Karpas-422 (cell line): ENCODE measurements at regions not wholly inside any gene's neighbourhood (a gene's known extent, or its start where the extent isn't known, plus 50 kb on each side); places are given as distances from the start of the nearest gene placed in this dataset.

Experiments
- DNase-seq: peaks from one replicate; pipeline ENCODE4 v3.0.0-alpha.2; 2015
- H2AFZ ChIP-seq: fragments of 200-600 bp; sonication (generic); 2 replicates; pipeline ENCODE4 v1.6.1; 2014; ENCODE audit warnings: antibody characterized with exemption, low read length, mixed read lengths
- H3K27ac ChIP-seq: fragments of 200-600 bp; sonication (generic); 2 replicates; pipeline ENCODE4 v1.5.1; 2014; ENCODE audit warnings: mild to moderate bottlenecking, low read length, moderate library complexity
- H3K27me3 ChIP-seq: fragments of 200-600 bp; sonication (generic); 2 replicates; pipeline ENCODE4 v1.6.1; 2014; ENCODE audit warnings: low read length, mixed read lengths
- H3K36me3 ChIP-seq: fragments of 200-600 bp; sonication (generic); 2 replicates; pipeline ENCODE4 v1.6.1; 2014; ENCODE audit warnings: low read length, mixed read lengths; ENCODE audit not compliant: insufficient read depth
- H3K4me1 ChIP-seq: fragments of 200-600 bp; sonication (generic); 2 replicates; pipeline ENCODE4 v1.6.1; 2014; ENCODE audit warnings: mild to moderate bottlenecking, low read length, mixed read lengths
- H3K4me2 ChIP-seq: fragments of 200-600 bp; sonication (generic); 2 replicates; pipeline ENCODE4 v1.6.1; 2014; ENCODE audit warnings: low read length, low read depth, mild to moderate bottlenecking; ENCODE audit not compliant: poor library complexity, severe bottlenecking
- H3K4me3 ChIP-seq: fragments of 200-600 bp; sonication (generic); 2 replicates; pipeline ENCODE4 v1.5.1; 2014; ENCODE audit warnings: mild to moderate bottlenecking, antibody characterized with exemption, low read length, mixed read lengths
- H3K79me2 ChIP-seq: fragments of 200-600 bp; sonication (generic); 2 replicates; pipeline ENCODE4 v1.6.1; 2014; ENCODE audit warnings: mild to moderate bottlenecking, low read length, mixed read lengths
- H3K9ac ChIP-seq: fragments of 200-600 bp; sonication (generic); 2 replicates; pipeline ENCODE4 v1.6.0; 2014; ENCODE audit warnings: low read length
- H3K9me2 ChIP-seq: fragments of 200-600 bp; sonication (generic), shearing (Covaris generic); replicated peaks from 2 replicates; pipeline ENCODE4 v1.6.0; 2014; ENCODE audit warnings: mild to moderate bottlenecking, low read length, moderate library complexity; ENCODE audit not compliant: insufficient read depth
- H3K9me3 ChIP-seq: fragments of 300-700, 200-600 bp; sonication (generic); 2 replicates; pipeline ENCODE4 v1.6.1; 2014; ENCODE audit warnings: low read length, mixed read lengths
- H4K20me1 ChIP-seq: fragments of 200-600 bp; sonication (generic); 2 replicates; pipeline ENCODE4 v1.6.1; 2014; ENCODE audit warnings: mild to moderate bottlenecking, antibody characterized with exemption, low read length, low read depth; ENCODE audit not compliant: insufficient read depth

- no peaks in the 10 kb centered on the region for H3K79me2 ChIP-seq
- H3K27me3 ChIP-seq: no peaks in the 10 kb centered on the region
- no peak overlapping the region for H3K27ac ChIP-seq
- H3K4me3 ChIP-seq: no peak overlapping the region
- DNase-seq: no peak
- H3K9me3 ChIP-seq: no peaks in the 10 kb centered on the region
- no peaks in the 10 kb centered on the region for H3K36me3 ChIP-seq
- no peak overlapping the region for H3K9ac ChIP-seq
- no peaks in the 10 kb centered on the region for H4K20me1 ChIP-seq
- H2AFZ ChIP-seq: no peak overlapping the region
- H3K4me2 ChIP-seq: no peak overlapping the region
- H3K4me1 ChIP-seq: no peaks in the 10 kb centered on the region
- H3K9me2 ChIP-seq: no peaks in the 10 kb centered on the region
Observed at GRCh38 chr17:36673637-36674277, 72.4 kb downstream of the MRM1 start.

DNA sequence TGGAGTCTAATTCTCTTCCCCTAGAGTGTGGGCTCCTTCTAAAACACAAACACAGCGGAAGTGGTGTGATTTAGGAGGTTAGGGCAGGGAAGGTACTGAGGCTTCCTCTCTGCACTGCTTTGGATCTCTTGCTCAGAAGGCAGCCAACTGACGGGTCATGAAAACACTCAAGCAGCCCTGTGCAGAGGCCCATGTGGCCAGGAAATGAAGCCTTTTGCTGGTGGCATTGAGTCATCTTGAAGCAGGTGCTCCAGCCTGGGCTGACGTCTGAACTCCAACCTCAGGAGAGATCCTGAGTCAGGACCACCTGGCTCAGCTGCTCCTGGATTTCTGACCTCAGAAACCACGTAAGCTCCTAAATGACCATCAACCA is 72.9 kb downstream of the MRM1 start:
- Histone ChIP-seq H3K9ac (no peak overlapping the region), H3K4me3 (no peak overlapping the region), H3K36me3 (no peaks in the 10 kb centered on the region), H3K27me3 (no peaks in the 10 kb centered on the region), H3K79me2 (no peaks in the 10 kb centered on the region), H3K9me3 (no peaks in the 10 kb centered on the region), H3K4me2 (no peak overlapping the region), H3K27ac (no peak overlapping the region), H3K9me2 (no peaks in the 10 kb centered on the region), H2AFZ (no peak overlapping the region), H3K4me1 (no peaks in the 10 kb centered on the region), H4K20me1 (no peaks in the 10 kb centered on the region)
- DNase-seq: no peak

- no peaks in the 10 kb centered on the region for H3K9me3 ChIP-seq
- no peak overlapping the region for H3K27ac ChIP-seq
- no peaks in the 10 kb centered on the region for H3K27me3 ChIP-seq
- no peak overlapping the region for H3K9ac ChIP-seq
- H3K4me2 ChIP-seq: no peak overlapping the region
- no peak for DNase-seq
- H3K4me1 ChIP-seq: no peaks in the 10 kb centered on the region
- H2AFZ ChIP-seq: no peak overlapping the region
- H3K9me2 ChIP-seq: no peaks in the 10 kb centered on the region
- H3K79me2 ChIP-seq: no peaks in the 10 kb centered on the region
- H3K4me3 ChIP-seq: no peak overlapping the region
- H3K36me3 ChIP-seq: no peaks in the 10 kb centered on the region
- no peaks in the 10 kb centered on the region for H4K20me1 ChIP-seq
Observed at GRCh38 chr17:36675250-36675649, 73.9 kb downstream of the MRM1 start.

- Histone ChIP-seq H3K9me2 (no peaks in the 10 kb centered on the region), H3K27me3 (no peaks in the 10 kb centered on the region), H3K79me2 (no peaks in the 10 kb centered on the region), H3K27ac (no peak overlapping the region), H4K20me1 (no peaks in the 10 kb centered on the region), H3K9me3 (no peaks in the 10 kb centered on the region), H3K4me2 (no peak overlapping the region), H3K36me3 (no peaks in the 10 kb centered on the region), H3K9ac (no peak overlapping the region), H3K4me3 (no peak overlapping the region), H2AFZ (no peak overlapping the region), H3K4me1 (no peaks in the 10 kb centered on the region)
- DNase-seq: no peak
Observed at GRCh38 chr17:36675786-36676185, 74.4 kb downstream of the MRM1 start.

DNA sequence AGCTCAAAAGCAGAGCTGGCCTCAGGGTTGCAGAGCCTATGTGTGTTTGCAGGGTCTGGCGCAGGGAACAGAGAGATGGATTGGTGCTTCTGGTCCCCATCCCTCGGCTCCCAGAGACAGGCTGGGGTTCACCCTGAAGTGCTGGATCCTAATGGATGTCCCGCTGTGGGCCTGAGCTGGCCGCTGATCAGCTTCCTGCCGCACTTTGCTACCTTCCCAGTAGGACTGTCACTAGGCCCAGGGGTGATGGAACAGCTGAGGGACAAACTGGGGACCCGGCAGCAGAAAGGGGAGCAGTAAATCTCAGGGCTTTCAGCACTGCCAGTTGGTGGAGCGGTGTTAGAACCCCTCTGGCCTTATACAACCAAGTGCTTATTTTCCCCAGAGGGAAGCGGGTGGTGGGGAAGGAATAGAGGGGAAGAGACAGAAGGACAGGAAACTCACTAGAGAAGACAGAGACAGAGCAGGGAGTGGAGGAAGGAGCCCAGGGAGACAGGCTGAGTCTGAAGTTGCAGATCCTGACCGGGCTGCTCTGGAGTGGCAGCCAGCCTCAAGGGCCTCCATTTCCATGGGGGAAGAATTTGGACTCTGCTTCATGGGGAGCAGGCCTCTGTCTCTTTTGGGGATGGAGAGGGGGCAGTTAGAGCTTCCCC is 78.6 kb downstream of the MRM1 start:
- Histone ChIP-seq H3K79me2 (no peaks in the 10 kb centered on the region), H3K4me3 (no peak overlapping the region), H2AFZ (no peak overlapping the region), H3K9me2 (no peaks in the 10 kb centered on the region), H3K27me3 (no peaks in the 10 kb centered on the region), H3K27ac (no peak overlapping the region), H3K36me3 (no peaks in the 10 kb centered on the region), H3K9me3 (no peaks in the 10 kb centered on the region), H3K4me2 (no peak overlapping the region), H3K9ac (no peak overlapping the region), H3K4me1 (no peaks in the 10 kb centered on the region), H4K20me1 (no peaks in the 10 kb centered on the region)
- no peak for DNase-seq

GRCh38 chr17:36680701-36681202 is 79.4 kb downstream of the MRM1 start:
- no peaks in the 10 kb centered on the region for H3K9me3 ChIP-seq
- H3K9ac ChIP-seq: no peak overlapping the region
- no peaks in the 10 kb centered on the region for H3K36me3 ChIP-seq
- no peak overlapping the region for H3K4me3 ChIP-seq
- no peak overlapping the region for H3K4me2 ChIP-seq
- H4K20me1 ChIP-seq: no peaks in the 10 kb centered on the region
- no peak for DNase-seq
- no peaks in the 10 kb centered on the region for H3K79me2 ChIP-seq
- H3K27ac ChIP-seq: no peak overlapping the region
- H2AFZ ChIP-seq: no peak overlapping the region
- no peaks in the 10 kb centered on the region for H3K9me2 ChIP-seq
- H3K27me3 ChIP-seq: no peaks in the 10 kb centered on the region
- no peaks in the 10 kb centered on the region for H3K4me1 ChIP-seq

GRCh38 chr17:36682773-36683172 is 81.4 kb downstream of the MRM1 start:
- Histone ChIP-seq H3K9ac (no peak overlapping the region), H3K4me2 (no peak overlapping the region), H3K4me1 (no peaks in the 10 kb centered on the region), H3K4me3 (no peak overlapping the region), H2AFZ (no peak overlapping the region), H3K27me3 (no peaks in the 10 kb centered on the region), H3K36me3 (no peaks in the 10 kb centered on the region), H3K9me2 (no peaks in the 10 kb centered on the region), H4K20me1 (no peaks in the 10 kb centered on the region), H3K9me3 (no peaks in the 10 kb centered on the region), H3K79me2 (no peaks in the 10 kb centered on the region), H3K27ac (no peak overlapping the region)
- DNase-seq: no peak

GRCh38 chr17:36683387-36683786 is 82.0 kb downstream of the MRM1 start:
- H3K79me2 ChIP-seq: no peaks in the 10 kb centered on the region
- no peaks in the 10 kb centered on the region for H3K9me2 ChIP-seq
- no peak overlapping the region for H3K9ac ChIP-seq
- no peak overlapping the region for H3K27ac ChIP-seq
- no peak for DNase-seq
- H2AFZ ChIP-seq: no peak overlapping the region
- H3K4me1 ChIP-seq: no peaks in the 10 kb centered on the region
- no peaks in the 10 kb centered on the region for H3K27me3 ChIP-seq
- no peaks in the 10 kb centered on the region for H3K9me3 ChIP-seq
- H4K20me1 ChIP-seq: no peaks in the 10 kb centered on the region
- no peaks in the 10 kb centered on the region for H3K36me3 ChIP-seq
- H3K4me3 ChIP-seq: no peak overlapping the region
- H3K4me2 ChIP-seq: no peak overlapping the region
